Neutrophil (primary cell): ENCODE measurements at regions not wholly inside any gene's neighbourhood (a gene's known extent, or its start where the extent isn't known, plus 50 kb on each side); places are given as distances from the start of the nearest gene placed in this dataset.

Experiments used
- H3K27ac ChIP-seq: fragments of 200-600 bp; sonication (generic); 2 replicates; pipeline ENCODE4 v1.5.1; 2016; ENCODE audit warnings: mild to moderate bottlenecking, moderate library complexity
- H3K27me3 ChIP-seq: fragments of 200-600 bp; sonication (generic); 2 replicates; pipeline ENCODE4 v1.6.0; 2016; ENCODE audit warnings: mild to moderate bottlenecking
- H3K36me3 ChIP-seq: fragments of 200-600 bp; sonication (generic); 2 replicates; pipeline ENCODE4 v1.5.1; 2017
- H3K4me1 ChIP-seq, 2 experiments: fragments of 200-600 bp in 1 of 2; sonication (generic) in 1 of 2; 1 replicate in 1 of 2; 2 replicates in 1 of 2; pipeline versions ENCODE4 v1.5.1 to v1.6.1; 2013 to 2016; ENCODE audit warnings: low read depth in 1 of 2, low read length in 1 of 2, mild to moderate bottlenecking in 1 of 2, moderate library complexity in 1 of 2; ENCODE audit not compliant: control insufficient read depth in 1 of 2, insufficient read depth in 1 of 2
- H3K4me3 ChIP-seq, 2 experiments: fragments of 200-600 bp in 1 of 2; sonication (generic) in 1 of 2; 1 replicate in 1 of 2; 2 replicates in 1 of 2; pipeline ENCODE4 v1.5.1; 2013 to 2016; ENCODE audit warnings: low read depth in 1 of 2, low read length in 1 of 2, mild to moderate bottlenecking in 1 of 2, moderate library complexity in 1 of 2
- H3K9me3 ChIP-seq: fragments of 200-600 bp; sonication (generic); 2 replicates; pipeline ENCODE4 v1.5.1; 2016
- CTCF ChIP-seq: fragments of 200-600 bp; sonication (generic); IDR thresholded peaks from 2 replicates; pipeline ENCODE4 v1.5.1; 2016; ENCODE audit warnings: antibody characterized with exemption

DNA sequence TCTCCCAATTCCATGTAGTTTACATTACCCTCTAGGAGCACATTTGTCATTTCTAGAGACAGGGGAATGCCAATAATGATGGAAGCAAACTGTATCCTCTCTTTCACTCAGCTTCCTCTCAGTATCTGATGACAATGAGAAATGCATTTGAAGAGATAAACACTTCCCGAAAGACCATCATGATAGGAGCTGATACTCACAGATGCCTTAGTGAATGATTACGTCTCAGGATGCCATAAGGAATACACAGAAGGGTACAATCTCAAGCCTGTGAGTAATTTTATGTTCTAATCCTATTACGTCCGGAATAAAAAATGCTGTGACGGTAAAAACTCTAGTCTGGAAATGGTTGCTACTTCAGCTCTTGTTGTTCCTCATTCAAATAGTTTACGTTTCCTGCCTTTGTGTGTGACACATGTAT lies 663.8 kb upstream of the MIR17HG start:
- no peak for TF ChIP-seq CTCF

DNA sequence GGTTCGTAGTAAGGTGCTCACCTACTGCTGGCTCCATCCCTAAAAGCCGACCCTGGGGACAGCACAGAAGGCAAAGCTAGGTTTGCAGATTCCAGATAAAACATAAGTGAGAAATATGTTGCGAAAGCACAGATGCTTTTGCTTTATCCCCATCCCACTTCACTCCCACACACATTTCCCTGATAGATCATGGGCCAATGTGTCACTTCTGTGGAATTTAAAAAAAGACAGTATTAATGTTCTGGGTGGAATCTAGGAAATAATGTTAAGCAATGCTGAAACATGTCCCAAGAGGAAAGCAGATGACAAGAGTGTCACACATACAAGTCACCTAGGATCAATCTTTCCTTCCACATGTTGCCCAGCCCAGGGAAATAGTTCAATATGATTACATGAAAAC lies 661.0 kb upstream of the MIR17HG start:
- no peaks in the 10 kb centered on the region for H3K36me3 ChIP-seq
- no peak overlapping the region for H3K27ac ChIP-seq
- no peaks in the 10 kb centered on the region for H3K4me1 ChIP-seq
- no peaks in the 10 kb centered on the region for H3K27me3 ChIP-seq
- no peak for TF ChIP-seq CTCF
- H3K4me3 ChIP-seq = no peak overlapping the region
- no peaks in the 10 kb centered on the region for H3K9me3 ChIP-seq

More for the DNA sequence above, 663.8 kb upstream of the MIR17HG start:
- Histone ChIP-seq H3K4me3 (no peak overlapping the region), H3K4me1 (no peaks in the 10 kb centered on the region), H3K27ac (no peak overlapping the region), H3K36me3 (no peaks in the 10 kb centered on the region), H3K9me3 (no peaks in the 10 kb centered on the region), H3K27me3 (no peaks in the 10 kb centered on the region)

DNA sequence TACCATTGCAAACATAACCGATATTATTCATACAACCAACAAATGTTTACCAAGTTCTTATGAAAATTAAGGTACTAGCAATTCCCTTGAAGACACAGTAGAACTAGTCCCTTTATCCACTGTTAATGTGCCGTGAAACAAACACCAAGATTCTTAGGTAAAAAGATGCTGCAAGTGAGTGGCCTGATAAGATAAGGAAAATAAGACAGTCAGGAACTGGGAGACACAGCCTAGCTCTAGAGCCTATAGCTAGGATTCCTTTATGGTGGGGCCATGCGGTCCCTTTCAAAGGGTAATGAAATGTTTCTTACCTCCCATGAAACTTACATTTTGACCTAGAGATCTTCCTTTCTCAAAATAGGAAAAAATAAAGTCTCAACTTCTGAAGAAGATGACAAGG lies 658.4 kb upstream of the MIR17HG start:
- Histone ChIP-seq H3K9me3 (no peaks in the 10 kb centered on the region), H3K4me1 (no peaks in the 10 kb centered on the region), H3K36me3 (no peaks in the 10 kb centered on the region), H3K27ac (no peak overlapping the region), H3K4me3 (no peak overlapping the region), H3K27me3 (no peaks in the 10 kb centered on the region)
- no peak for TF ChIP-seq CTCF

DNA sequence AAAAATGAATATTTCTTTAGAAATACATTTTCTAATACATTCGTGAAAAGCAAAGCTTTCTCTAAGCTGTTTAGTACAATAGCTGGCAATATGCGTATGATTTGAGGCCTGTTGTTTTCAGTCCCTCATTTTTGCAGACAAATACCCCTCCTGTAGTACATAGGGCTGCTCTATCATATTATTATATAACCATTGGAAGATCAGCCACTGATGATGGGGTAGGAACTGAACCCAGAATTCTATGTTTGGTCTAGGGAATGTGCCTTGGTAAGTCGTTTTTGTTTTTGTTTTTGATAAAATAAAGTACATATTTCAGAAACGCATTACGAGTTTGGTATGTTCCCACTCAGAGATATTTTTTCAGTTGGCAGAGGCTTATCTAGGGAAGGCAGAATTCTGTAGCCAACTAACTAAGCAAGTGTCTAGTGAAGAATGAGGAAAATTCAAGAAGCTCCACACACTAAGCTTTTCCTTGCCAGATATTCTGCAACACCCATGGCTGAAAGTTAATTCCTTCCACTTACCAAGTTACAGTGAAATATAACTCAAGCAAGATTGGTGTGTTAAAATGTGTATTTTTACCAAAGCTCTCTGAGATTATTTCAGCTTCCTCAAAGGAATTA lies 656.9 kb upstream of the MIR17HG start:
- no peaks in the 10 kb centered on the region for H3K4me1 ChIP-seq
- H3K9me3 ChIP-seq = no peaks in the 10 kb centered on the region
- no peaks in the 10 kb centered on the region for H3K36me3 ChIP-seq
- TF ChIP-seq CTCF = no peak
- no peak overlapping the region for H3K4me3 ChIP-seq
- no peaks in the 10 kb centered on the region for H3K27me3 ChIP-seq
- no peak overlapping the region for H3K27ac ChIP-seq

DNA sequence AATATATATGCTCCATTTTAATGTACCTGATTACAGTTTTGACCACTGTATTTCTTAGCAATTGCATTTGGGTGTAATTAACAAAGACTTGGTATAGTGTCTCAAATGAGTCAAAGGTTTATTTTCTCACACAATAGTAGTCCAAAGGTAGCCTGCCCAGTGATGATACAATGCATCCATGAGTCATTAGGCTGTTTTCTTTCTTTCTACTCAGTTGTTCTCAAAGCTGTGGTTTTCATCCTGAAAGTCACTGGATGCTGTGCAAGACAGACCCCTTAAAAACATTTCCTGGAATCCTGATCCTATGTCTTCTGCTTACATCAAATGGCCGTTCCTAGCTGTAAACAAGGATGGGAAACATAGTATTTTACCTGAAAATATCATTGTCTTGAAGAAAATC lies 651.2 kb upstream of the MIR17HG start:
- H3K4me1 ChIP-seq = no peaks in the 10 kb centered on the region
- H3K27me3 ChIP-seq = no peaks in the 10 kb centered on the region
- no peak for TF ChIP-seq CTCF
- no peaks in the 10 kb centered on the region for H3K36me3 ChIP-seq
- no peaks in the 10 kb centered on the region for H3K9me3 ChIP-seq
- no peak overlapping the region for H3K27ac ChIP-seq
- no peak overlapping the region for H3K4me3 ChIP-seq

GRCh38 chr13:90696656-90697055 lies 650.8 kb upstream of the MIR17HG start:
- H3K9me3 ChIP-seq = no peaks in the 10 kb centered on the region
- TF ChIP-seq CTCF = no peak
- no peaks in the 10 kb centered on the region for H3K27me3 ChIP-seq
- no peak overlapping the region for H3K4me3 ChIP-seq
- H3K27ac ChIP-seq = no peak overlapping the region
- H3K4me1 ChIP-seq = no peaks in the 10 kb centered on the region
- H3K36me3 ChIP-seq = no peaks in the 10 kb centered on the region
